ENCODE measurements at regions not wholly inside any gene's neighbourhood (a gene's known extent, or its start where the extent isn't known, plus 50 kb on each side); places are given as distances from the start of the nearest gene placed in this dataset.
A peak's percentile ranks its signal among the peaks of the same experiment; 100 is the strongest.

DNA sequence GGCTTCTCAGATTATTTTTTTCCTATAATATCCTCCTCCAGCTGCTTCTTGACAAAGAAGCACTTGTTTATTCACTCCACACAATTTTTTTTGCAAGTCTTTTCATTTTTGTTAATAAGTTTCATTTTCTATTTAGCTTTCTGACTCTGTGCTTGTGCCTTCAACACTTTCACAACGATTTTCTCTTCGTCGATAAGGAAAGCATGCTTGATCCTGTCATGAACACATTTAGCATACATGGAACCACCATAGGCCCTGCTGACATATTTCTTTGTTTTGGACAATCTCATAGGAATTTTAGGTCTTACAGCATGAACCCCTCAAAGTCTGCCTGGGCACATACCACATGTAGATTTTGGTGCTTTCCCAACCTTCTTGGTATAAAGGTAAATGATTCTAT is 346.0 kb downstream of the KCNRG start:
- Histone ChIP-seq H3K4me3 (no peak overlapping the region), H4K20me1 (ENCODE audit: insufficient read depth, poor library complexity, severe bottlenecking) (no peaks in the 10 kb centered on the region), H3K9me2 (replicated peaks; ENCODE audit: insufficient read depth) (no peaks in the 10 kb centered on the region), H3K4me1 (ENCODE audit: insufficient read depth) (peaks cover 20% of the 10 kb centered on the region), H2AFZ (no peak overlapping the region), H3K36me3 (replicated peaks; ENCODE audit: insufficient read depth, low read depth) (no peaks in the 10 kb centered on the region), H3K27ac (no peak overlapping the region), H3K79me2 (no peaks in the 10 kb centered on the region), H3K27me3 (no peaks in the 10 kb centered on the region), H3K4me2 (no peak overlapping the region), H3K9me3 (ENCODE audit: low read depth) (no peaks in the 10 kb centered on the region)
- WGBS (ENCODE audit: low lambda C conversion rate, missing lambda C conversion rate) = 80% methylated on average over 3 of the region's 3 CpGs
- TF ChIP-seq EZH2 (IDR thresholded peaks at IDR 0.05; ENCODE audit: borderline replicate concordance) (no peak), EZH2phosphoT487 (IDR thresholded peaks at IDR 0.05; ENCODE audit: low read depth, severe bottlenecking, unreplicated experiment) (no peak)
- TF ChIP-seq, protein P1, sequence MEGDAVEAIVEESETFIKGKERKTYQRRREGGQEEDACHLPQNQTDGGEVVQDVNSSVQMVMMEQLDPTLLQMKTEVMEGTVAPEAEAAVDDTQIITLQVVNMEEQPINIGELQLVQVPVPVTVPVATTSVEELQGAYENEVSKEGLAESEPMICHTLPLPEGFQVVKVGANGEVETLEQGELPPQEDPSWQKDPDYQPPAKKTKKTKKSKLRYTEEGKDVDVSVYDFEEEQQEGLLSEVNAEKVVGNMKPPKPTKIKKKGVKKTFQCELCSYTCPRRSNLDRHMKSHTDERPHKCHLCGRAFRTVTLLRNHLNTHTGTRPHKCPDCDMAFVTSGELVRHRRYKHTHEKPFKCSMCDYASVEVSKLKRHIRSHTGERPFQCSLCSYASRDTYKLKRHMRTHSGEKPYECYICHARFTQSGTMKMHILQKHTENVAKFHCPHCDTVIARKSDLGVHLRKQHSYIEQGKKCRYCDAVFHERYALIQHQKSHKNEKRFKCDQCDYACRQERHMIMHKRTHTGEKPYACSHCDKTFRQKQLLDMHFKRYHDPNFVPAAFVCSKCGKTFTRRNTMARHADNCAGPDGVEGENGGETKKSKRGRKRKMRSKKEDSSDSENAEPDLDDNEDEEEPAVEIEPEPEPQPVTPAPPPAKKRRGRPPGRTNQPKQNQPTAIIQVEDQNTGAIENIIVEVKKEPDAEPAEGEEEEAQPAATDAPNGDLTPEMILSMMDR (IDR thresholded peaks at IDR 0.05; ENCODE audit: poor library complexity) = no peak
- DNase-seq (ENCODE audit: low spot score) = no peak

DNA sequence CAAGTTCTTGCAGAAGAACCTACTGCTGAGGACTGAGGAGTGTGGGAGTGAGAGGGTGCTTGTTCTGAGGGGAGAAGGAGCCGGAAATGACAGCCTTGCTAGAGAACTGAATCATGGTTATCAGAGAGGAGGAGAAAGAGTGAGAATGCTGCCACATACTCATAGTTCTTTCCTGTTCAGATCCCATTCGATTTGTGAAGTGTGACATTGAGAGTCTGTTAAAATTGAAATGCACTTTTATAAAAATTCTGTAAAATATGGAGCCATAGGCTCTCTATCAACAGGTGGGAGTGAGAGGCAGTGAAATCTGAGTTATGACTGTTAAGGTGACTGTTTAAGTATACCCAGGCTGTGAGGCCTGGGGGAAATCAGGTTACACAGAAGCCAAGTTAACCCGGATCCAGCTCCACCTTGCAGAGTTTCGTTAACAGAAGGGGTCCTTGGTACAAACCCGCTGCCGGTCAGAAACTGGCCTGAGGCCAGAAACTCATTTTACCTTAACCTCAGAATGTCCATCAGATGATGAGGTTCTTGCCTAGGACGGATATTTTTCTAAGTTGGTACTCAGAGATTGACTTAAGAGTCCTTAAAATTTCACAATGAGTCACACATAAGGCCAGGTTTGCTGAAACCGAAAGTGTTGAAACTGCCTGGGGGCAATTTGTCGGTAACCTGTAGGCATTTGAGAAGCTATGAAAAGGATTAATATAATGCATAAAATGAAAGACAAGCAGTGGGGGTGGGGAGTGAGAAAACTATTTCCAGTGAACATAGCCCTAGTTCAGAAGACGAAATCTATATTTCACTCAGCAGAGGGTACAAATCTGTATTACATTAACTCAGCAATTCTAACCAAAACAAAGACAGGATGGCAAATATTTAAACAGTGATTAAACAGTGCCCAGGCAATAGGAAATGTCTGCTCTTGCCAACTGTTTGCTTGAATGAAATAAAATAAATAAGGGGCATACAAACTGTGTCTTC is 350.5 kb downstream of the KCNRG start:
- Histone ChIP-seq H3K9me2 (replicated peaks; ENCODE audit: insufficient read depth) (no peaks in the 10 kb centered on the region), H4K20me1 (ENCODE audit: insufficient read depth, poor library complexity, severe bottlenecking) (no peaks in the 10 kb centered on the region), H3K27ac (peak overlapping the region; percentile 26), H3K4me1 (ENCODE audit: insufficient read depth) (peaks cover 8% of the 10 kb centered on the region), H3K36me3 (replicated peaks; ENCODE audit: insufficient read depth, low read depth) (no peaks in the 10 kb centered on the region), H3K4me3 (no peak overlapping the region), H3K4me2 (peak overlapping the region; percentile 36), H3K79me2 (no peaks in the 10 kb centered on the region), H3K9me3 (ENCODE audit: low read depth) (no peaks in the 10 kb centered on the region), H2AFZ (peak overlapping the region; percentile 13), H3K27me3 (no peaks in the 10 kb centered on the region)
- 68% methylated on average over 10 of the region's 10 CpGs for WGBS (ENCODE audit: low lambda C conversion rate, missing lambda C conversion rate)
- peak; percentile 13 for DNase-seq (ENCODE audit: low spot score)
- TF ChIP-seq EZH2phosphoT487 (IDR thresholded peaks at IDR 0.05; ENCODE audit: low read depth, severe bottlenecking, unreplicated experiment) = no peak
- TF ChIP-seq, protein P1 (IDR thresholded peaks at IDR 0.05; ENCODE audit: poor library complexity) = no peak
- TF ChIP-seq EZH2 (IDR thresholded peaks at IDR 0.05; ENCODE audit: borderline replicate concordance) = no peak

- H3K4me1 ChIP-seq (ENCODE audit: insufficient read depth) = peaks cover 8% of the 10 kb centered on the region
- H3K79me2 ChIP-seq = no peaks in the 10 kb centered on the region
- no peaks in the 10 kb centered on the region for H3K9me2 ChIP-seq (replicated peaks; ENCODE audit: insufficient read depth)
- peak overlapping the region; percentile 36 for H3K4me2 ChIP-seq
- no peaks in the 10 kb centered on the region for H3K27me3 ChIP-seq
- no peak overlapping the region for H2AFZ ChIP-seq
- no peak overlapping the region for H3K4me3 ChIP-seq
- no peak for DNase-seq (ENCODE audit: low spot score)
- H3K27ac ChIP-seq = peak overlapping the region; percentile 26
- no peaks in the 10 kb centered on the region for H3K9me3 ChIP-seq (ENCODE audit: low read depth)
- H4K20me1 ChIP-seq (ENCODE audit: insufficient read depth, poor library complexity, severe bottlenecking) = no peaks in the 10 kb centered on the region
- TF ChIP-seq EZH2 (IDR thresholded peaks at IDR 0.05; ENCODE audit: borderline replicate concordance) (no peak), EZH2phosphoT487 (IDR thresholded peaks at IDR 0.05; ENCODE audit: low read depth, severe bottlenecking, unreplicated experiment) (no peak)
- TF ChIP-seq, protein P1 (IDR thresholded peaks at IDR 0.05; ENCODE audit: poor library complexity) = no peak
- 90% methylated on average over 6 of the region's 6 CpGs for WGBS (ENCODE audit: low lambda C conversion rate, missing lambda C conversion rate)
- H3K36me3 ChIP-seq (replicated peaks; ENCODE audit: insufficient read depth, low read depth) = no peaks in the 10 kb centered on the region
Measured at GRCh38 chr13:50366488-50367174, 351.4 kb downstream of the KCNRG start.

Data from hepatocyte (in vitro differentiated cells).